IMR-90 (cell line): ENCODE measurements at regions not wholly inside any gene's neighbourhood (a gene's known extent, or its start where the extent isn't known, plus 50 kb on each side); places are given as distances from the start of the nearest gene placed in this dataset.

Experiments used
- ATAC-seq: fragments of 200-7000 bp; cut with Tn5 transposase; 2 replicates; pipeline ENCODE4 v1.9.1; 2020; ENCODE audit warnings: low read depth, mild to moderate bottlenecking, moderate library complexity
- BruUV-seq: library from RNA; stranded (reverse); fragments of 400-500 nt; replicated peaks from 2 replicates; lab custom pipeline; 2021; lab: Mats Ljungman, UMichigan
- CTCF ChIA-PET: fragments of 300-600 bp; formaldehyde crosslinking; extraction: SDS; loops from one replicate; lab custom pipeline; 2021; ENCODE audit warnings: antibody characterized with exemption; lab: Yijun Ruan, JAX
- POLR2A ChIA-PET: fragments of 300-600 bp; sonication (Branson Sonifier 250); formaldehyde crosslinking; loops from one replicate; lab custom pipeline; 2022; ENCODE audit warnings: antibody characterized with exemption; ENCODE audit not compliant: unreplicated experiment; lab: Charles Lee
- DNase-seq: peaks from one replicate; pipeline ENCODE4 v3.0.0; 2013
- H2AFZ ChIP-seq: replicated peaks from 2 replicates; pipeline ENCODE3; 2013; ENCODE audit warnings: low read length, mild to moderate bottlenecking; ENCODE audit not compliant: poor library complexity
- H2AK5ac ChIP-seq: 2 replicates; pipeline ENCODE4 v1.6.1; 2013; ENCODE audit warnings: low read depth, low read length, inconsistent platforms
- H2AK9ac ChIP-seq: replicated peaks from 2 replicates; pipeline ENCODE3; 2013; ENCODE audit warnings: mild to moderate bottlenecking, low read depth, low read length, moderate library complexity; ENCODE audit not compliant: poor library complexity
- H2BK120ac ChIP-seq: 2 replicates; pipeline ENCODE4 v1.6.1; 2013; ENCODE audit warnings: low read depth, low read length, inconsistent platforms
- H2BK15ac ChIP-seq: 3 replicates; pipeline ENCODE4 v1.6.1; 2013; ENCODE audit warnings: low read depth, low read length, inconsistent platforms
- H2BK20ac ChIP-seq: 2 replicates; pipeline ENCODE4 v1.6.1; 2013; ENCODE audit warnings: low read depth, mild to moderate bottlenecking, inconsistent platforms, low read length, moderate library complexity
- H2BK5ac ChIP-seq: 2 replicates; pipeline ENCODE4 v1.6.1; 2013; ENCODE audit warnings: mild to moderate bottlenecking, low read depth, low read length, inconsistent platforms; ENCODE audit not compliant: poor library complexity, severe bottlenecking
- H3K14ac ChIP-seq: replicated peaks from 2 replicates; pipeline ENCODE4 v1.6.1; 2013; ENCODE audit warnings: low read depth, low read length, inconsistent platforms
- H3K18ac ChIP-seq: 2 replicates; pipeline ENCODE4 v1.6.1; 2013; ENCODE audit warnings: low read depth, low read length, control low read depth
- H3K23ac ChIP-seq: 2 replicates; pipeline ENCODE4 v1.6.1; 2013; ENCODE audit warnings: low read depth, low read length, inconsistent platforms
- H3K27ac ChIP-seq: 2 replicates; pipeline ENCODE4 v1.5.1; 2013; ENCODE audit warnings: mild to moderate bottlenecking, control low read depth, low read length; ENCODE audit not compliant: insufficient read depth
- H3K27me3 ChIP-seq: 2 replicates; pipeline ENCODE4 v1.6.1; 2013; ENCODE audit warnings: low read length; ENCODE audit not compliant: control insufficient read depth, insufficient read depth
- H3K36me3 ChIP-seq: 2 replicates; pipeline ENCODE4 v1.6.1; 2013; ENCODE audit warnings: low read length, mixed read lengths; ENCODE audit not compliant: control insufficient read depth, insufficient read depth
- H3K4ac ChIP-seq: 2 replicates; pipeline ENCODE4 v1.6.1; 2013; ENCODE audit warnings: low read depth, low read length, inconsistent platforms
- H3K4me1 ChIP-seq: 2 replicates; pipeline ENCODE4 v1.6.1; 2013; ENCODE audit warnings: low read length, mixed read lengths; ENCODE audit not compliant: control insufficient read depth, insufficient read depth
- H3K4me2 ChIP-seq: 2 replicates; pipeline ENCODE4 v1.6.1; 2013; ENCODE audit warnings: low read depth, mild to moderate bottlenecking, control low read depth, low read length, moderate library complexity
- H3K4me3 ChIP-seq: 2 replicates; pipeline ENCODE4 v1.5.1; 2013; ENCODE audit warnings: low read depth, mild to moderate bottlenecking, control low read depth, low read length, moderate library complexity; ENCODE audit not compliant: insufficient read depth
- H3K56ac ChIP-seq: 2 replicates; pipeline ENCODE4 v1.6.1; 2013; ENCODE audit warnings: low read length, inconsistent platforms; ENCODE audit not compliant: insufficient read depth; ENCODE audit errors: extremely low read depth
- H3K79me1 ChIP-seq, 2 experiments: 2 replicates each; pipeline ENCODE4 v1.6.1; 2013; ENCODE audit warnings: low read length in 2 of 2, inconsistent platforms in 1 of 2, low read depth in 1 of 2
- H3K9ac ChIP-seq: 2 replicates; pipeline ENCODE4 v1.6.1; 2013; ENCODE audit warnings: low read depth, low read length, control low read depth
- H3K9me1 ChIP-seq: 2 replicates; pipeline ENCODE4 v1.6.1; 2013; ENCODE audit warnings: low read length, inconsistent platforms; ENCODE audit not compliant: insufficient read depth
- H3K9me3 ChIP-seq: 2 replicates; pipeline ENCODE4 v1.6.1; 2013; ENCODE audit warnings: low read length; ENCODE audit not compliant: control insufficient read depth, insufficient read depth
- H4K20me1 ChIP-seq: 2 replicates; pipeline ENCODE4 v1.6.1; 2013; ENCODE audit warnings: low read length, inconsistent platforms; ENCODE audit not compliant: insufficient read depth
- H4K5ac ChIP-seq: 2 replicates; pipeline ENCODE4 v1.6.1; 2013; ENCODE audit warnings: mild to moderate bottlenecking, low read depth, low read length, control low read depth
- H4K8ac ChIP-seq, 2 experiments: 2 replicates each; pipeline ENCODE4 v1.6.1; 2013; ENCODE audit warnings: low read depth in 2 of 2, low read length in 2 of 2, control low read depth in 1 of 2, inconsistent platforms in 1 of 2
- H4K91ac ChIP-seq: 2 replicates; pipeline ENCODE4 v1.6.1; 2013; ENCODE audit warnings: low read depth, low read length, inconsistent platforms; ENCODE audit not compliant: insufficient read depth
- BHLHE40 ChIP-seq: fragments of 150-350 bp; IDR thresholded peaks from 2 replicates; pipeline ENCODE4 v1.6.1; 2016; ENCODE audit warnings: mild to moderate bottlenecking, low read depth, low read length
- CEBPB ChIP-seq: IDR thresholded peaks from 2 replicates; pipeline ENCODE4 v1.6.1; 2012; ENCODE audit warnings: low read depth, low read length, improper control_type of control experiment
- CHD1 ChIP-seq: IDR thresholded peaks from 2 replicates; pipeline ENCODE4 v1.6.1; 2012; ENCODE audit warnings: low read depth, low read length, improper control_type of control experiment
- CTCF ChIP-seq: conservative IDR thresholded peaks from 2 replicates; pipeline ENCODE4 v1.5.1; 2012; ENCODE audit warnings: mild to moderate bottlenecking, low read depth, low read length, improper control_type of control experiment
- FOS ChIP-seq: fragments of 150-350 bp; IDR thresholded peaks from 2 replicates; pipeline ENCODE4 v1.6.1; 2016; ENCODE audit warnings: low read depth, low read length
- MAFK ChIP-seq: IDR thresholded peaks from 2 replicates; pipeline ENCODE4 v1.6.1; 2012; ENCODE audit warnings: low read depth, low read length, improper control_type of control experiment
- MAZ ChIP-seq: IDR thresholded peaks from 2 replicates; pipeline ENCODE4 v1.6.1; 2012; ENCODE audit warnings: low read depth, mild to moderate bottlenecking, low read length, improper control_type of control experiment, moderate library complexity, borderline replicate concordance
- NFE2L2 ChIP-seq: fragments of 150-350 bp; IDR thresholded peaks from 2 replicates; pipeline ENCODE4 v1.6.1; 2016; ENCODE audit warnings: low read depth, mild to moderate bottlenecking, low read length
- POLR2A ChIP-seq: IDR thresholded peaks from 2 replicates; pipeline ENCODE4 v1.6.1; 2012; ENCODE audit warnings: mild to moderate bottlenecking, low read depth, low read length
- RAD21 ChIP-seq: IDR thresholded peaks from 2 replicates; pipeline ENCODE4 v1.6.1; 2012; ENCODE audit warnings: low read length, improper control_type of control experiment
- RCOR1 ChIP-seq: IDR thresholded peaks from 2 replicates; pipeline ENCODE4 v1.6.1; 2012; ENCODE audit warnings: mild to moderate bottlenecking, low read length, improper control_type of control experiment; ENCODE audit not compliant: insufficient replicate concordance
- RFX5 ChIP-seq: IDR thresholded peaks from 2 replicates; pipeline ENCODE4 v1.8.0; 2012; ENCODE audit warnings: low read depth, mild to moderate bottlenecking, low read length, moderate library complexity
- SMC3 ChIP-seq: fragments of 150-350 bp; IDR thresholded peaks from 2 replicates; pipeline ENCODE4 v1.6.1; 2016; ENCODE audit warnings: low read depth, mild to moderate bottlenecking, antibody characterized with exemption, low read length, moderate library complexity
- WGBS, 2 experiments: methylation state at CpG; one replicate each; pipeline versions ENCODE4 v1.1.5 to v1.1.7; 2013; ENCODE audit warnings: missing lambda C conversion rate in 2 of 2; ENCODE audit not compliant: insufficient read length in 1 of 2; ENCODE audit errors: extremely low coverage in 2 of 2; 5-methylcytosine and 5-hydroxymethylcytosine counted together
- dilution Hi-C: fragments of 300-500 bp; cut with HindIII; formaldehyde crosslinking; loops from one replicate; pipeline ENCODE4 v1.14.3; 2018; ENCODE audit warnings: low sequenced_read_pairs; ENCODE audit not compliant: unreplicated experiment
- in situ Hi-C: fragments of 300-500 bp; cut with MboI; formaldehyde crosslinking; loops from 3 replicates; pipeline ENCODE4 v1.14.3; 2019; ENCODE audit warnings: low sequenced_read_pairs, inconsistent platforms, mixed read lengths
- intact Hi-C: fragments of 100-400 bp; cut with micrococcal nuclease; formaldehyde crosslinking; loops from 2 replicates; pipeline ENCODE4 v1.10.0; 2022
- TF ChIP-seq, protein P1 (sequence below): fragments of 150-350 bp; IDR thresholded peaks from 2 replicates; pipeline ENCODE4 v1.6.1; 2017; ENCODE audit warnings: mild to moderate bottlenecking, antibody characterized with exemption, low read length, low read depth

- intact Hi-C loops (no loop called here), dilution Hi-C loops (no loop called here), in situ Hi-C loops (no loop called here)
- H3K4me2 ChIP-seq: no peak overlapping the region
- no peak overlapping the region for H2BK120ac ChIP-seq
- no peak for DNase-seq
- no peak overlapping the region for H3K23ac ChIP-seq
- no peak overlapping the region for H2BK15ac ChIP-seq
- no peak overlapping the region for H3K4ac ChIP-seq
- H3K9ac ChIP-seq: no peak overlapping the region
- no peak overlapping the region for H4K8ac ChIP-seq
- no peak overlapping the region for H4K5ac ChIP-seq
- H3K27ac ChIP-seq: no peak overlapping the region
- ChIA-PET CTCF (no interaction called here), POLR2A (no interaction called here)
- H3K18ac ChIP-seq: no peak overlapping the region
- no peak overlapping the region for H3K4me3 ChIP-seq
- WGBS, 2 experiments: no CpG with 5 or more reads among the region's 10 CpGs
- H2AK5ac ChIP-seq: no peak overlapping the region
- no TSS peak for BruUV-seq
- no peak overlapping the region for H2AK9ac ChIP-seq
- peaks cover 5% of the 10 kb centered on the region; the same call in 1 of the 2 replicates for H3K9me3 ChIP-seq
- no peak overlapping the region for H3K14ac ChIP-seq
- H4K20me1 ChIP-seq: no peaks in the 10 kb centered on the region
- no peak overlapping the region for H2BK20ac ChIP-seq
- H3K4me1 ChIP-seq: no peaks in the 10 kb centered on the region
- no peaks in the 10 kb centered on the region for H3K36me3 ChIP-seq
- H3K79me1 ChIP-seq: no peaks in the 10 kb centered on the region
- H4K91ac ChIP-seq: no peak overlapping the region
- no peak overlapping the region for H2AFZ ChIP-seq
- H3K27me3 ChIP-seq: no peaks in the 10 kb centered on the region
- H2BK5ac ChIP-seq: no peak overlapping the region
- ATAC-seq: no peak
- TF ChIP-seq CEBPB (no peak), SMC3 (no peak), MAZ (no peak), MAFK (no peak), RCOR1 (no peak), NFE2L2 (no peak), POLR2A (no peak), CTCF (no peak), RFX5 (no peak), CHD1 (no peak), FOS (no peak), RAD21 (no peak), BHLHE40 (no peak)
- TF ChIP-seq, protein P1, sequence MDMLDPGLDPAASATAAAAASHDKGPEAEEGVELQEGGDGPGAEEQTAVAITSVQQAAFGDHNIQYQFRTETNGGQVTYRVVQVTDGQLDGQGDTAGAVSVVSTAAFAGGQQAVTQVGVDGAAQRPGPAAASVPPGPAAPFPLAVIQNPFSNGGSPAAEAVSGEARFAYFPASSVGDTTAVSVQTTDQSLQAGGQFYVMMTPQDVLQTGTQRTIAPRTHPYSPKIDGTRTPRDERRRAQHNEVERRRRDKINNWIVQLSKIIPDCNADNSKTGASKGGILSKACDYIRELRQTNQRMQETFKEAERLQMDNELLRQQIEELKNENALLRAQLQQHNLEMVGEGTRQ: no peak
- no peak overlapping the region for H3K56ac ChIP-seq
- no peaks in the 10 kb centered on the region for H3K9me1 ChIP-seq
These were observed 213.5 kb downstream of the EDEM1 start for GRCh38 chr3:5401002-5401401.
